NCI-H748 treated with DMSO at 0.1 percent for 48 hours (cell line): ENCODE measurements at regions not wholly inside any gene's neighbourhood (a gene's known extent, or its start where the extent isn't known, plus 50 kb on each side); places are given as distances from the start of the nearest gene placed in this dataset.

Source experiments
- DNase-seq: peaks from one replicate; lab custom pipeline; 2025; lab: John Stamatoyannopoulos, UW

GRCh38 chr2:5491523-5491922 lies 200.7 kb upstream of the SOX11 start:
- no peak for DNase-seq

GRCh38 chr2:5493256-5493655 lies 198.9 kb upstream of the SOX11 start:
- DNase-seq = no peak

- DNase-seq = no peak
Measured at GRCh38 chr2:5494212-5494611, 198.0 kb upstream of the SOX11 start.

- DNase-seq = no peak
Measured at GRCh38 chr2:5495586-5495985, 196.6 kb upstream of the SOX11 start.

GRCh38 chr2:5497874-5498273 lies 194.3 kb upstream of the SOX11 start:
- DNase-seq = no peak

GRCh38 chr2:5501807-5502206 lies 190.4 kb upstream of the SOX11 start:
- DNase-seq = no peak

- no peak for DNase-seq
Measured at GRCh38 chr2:5502385-5502784, 189.8 kb upstream of the SOX11 start.

GRCh38 chr2:5504756-5505155 lies 187.4 kb upstream of the SOX11 start:
- no peak for DNase-seq

GRCh38 chr2:5507367-5507766 lies 184.8 kb upstream of the SOX11 start:
- DNase-seq = no peak

GRCh38 chr2:5509362-5509761 lies 182.8 kb upstream of the SOX11 start:
- no peak for DNase-seq

GRCh38 chr2:5510082-5510481 lies 182.1 kb upstream of the SOX11 start:
- DNase-seq = no peak

GRCh38 chr2:5515693-5516092 lies 176.5 kb upstream of the SOX11 start:
- DNase-seq = no peak

- DNase-seq = no peak
Measured at GRCh38 chr2:5519286-5519685, 172.9 kb upstream of the SOX11 start.

- no peak for DNase-seq
Measured at GRCh38 chr2:5520463-5520972, 171.7 kb upstream of the SOX11 start.

GRCh38 chr2:5521461-5521860 lies 170.7 kb upstream of the SOX11 start:
- no peak for DNase-seq

- DNase-seq = no peak
Measured at GRCh38 chr2:5524551-5524950, 167.6 kb upstream of the SOX11 start.

GRCh38 chr2:5528706-5529105 lies 163.5 kb upstream of the SOX11 start:
- DNase-seq = no peak

- no peak for DNase-seq
Measured at GRCh38 chr2:5530011-5530696, 162.0 kb upstream of the SOX11 start.

- DNase-seq = no peak
Measured at GRCh38 chr2:5535301-5535700, 156.9 kb upstream of the SOX11 start.

- DNase-seq = no peak
Measured at GRCh38 chr2:5537180-5537688, 154.9 kb upstream of the SOX11 start.

GRCh38 chr2:5538313-5538712 lies 153.9 kb upstream of the SOX11 start:
- no peak for DNase-seq

GRCh38 chr2:5538772-5539171 lies 153.4 kb upstream of the SOX11 start:
- no peak for DNase-seq

GRCh38 chr2:5539282-5540165 lies 152.7 kb upstream of the SOX11 start:
- DNase-seq = no peak
